ENCODE measurements at regions not wholly inside any gene's neighbourhood (a gene's known extent, or its start where the extent isn't known, plus 50 kb on each side); places are given as distances from the start of the nearest gene placed in this dataset.

DNA sequence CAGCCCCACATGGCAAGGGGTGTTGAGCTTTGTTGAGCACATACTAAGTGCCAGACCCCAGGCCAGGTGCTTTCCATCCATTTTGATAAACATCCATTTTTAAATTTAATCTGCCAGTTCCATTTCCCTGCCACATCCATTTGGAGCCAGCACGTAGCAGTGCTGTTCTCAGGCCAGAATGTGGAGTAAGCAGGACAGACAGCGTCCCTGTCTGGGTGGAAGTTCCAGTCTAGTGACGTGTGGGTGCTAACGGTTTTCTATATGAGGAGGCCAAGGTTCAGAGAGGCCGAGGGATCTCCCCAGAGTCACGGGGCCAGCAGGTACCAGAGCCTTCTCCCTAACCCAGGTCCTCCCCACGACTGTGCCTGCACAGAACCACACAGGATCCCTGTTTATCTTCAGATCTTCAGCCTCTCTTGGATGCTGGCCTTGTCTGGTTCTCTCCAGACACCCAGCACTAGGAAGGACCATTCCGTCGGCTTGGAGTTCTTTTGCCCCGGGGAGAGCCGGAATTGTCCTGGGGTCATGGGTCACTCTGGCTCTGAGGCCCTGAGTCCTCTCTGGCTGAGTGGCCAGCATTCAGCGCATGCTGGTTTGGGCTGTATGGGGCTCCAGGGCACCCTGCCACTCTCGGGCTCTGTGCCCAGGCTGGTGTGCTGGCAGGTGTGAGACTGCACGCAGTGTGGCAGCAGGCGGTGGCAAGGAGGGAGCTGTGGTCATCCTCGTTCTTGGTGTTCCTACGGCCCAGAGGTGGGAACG, 63.6 kb upstream of the PPARA start:
- Histone ChIP-seq H3K36me3 (ENCODE audit: control insufficient read depth, insufficient read depth, low read length) (peaks cover 4% of the 10 kb centered on the region), H3K4me3 (ENCODE audit: insufficient read depth, low read depth, low read length, poor library complexity, severe bottlenecking) (no peak overlapping the region), H3K9me3 (ENCODE audit: control insufficient read depth, low read length) (no peaks in the 10 kb centered on the region), H3K27me3 (replicated peaks; ENCODE audit: control insufficient read depth, insufficient read depth, low read length, poor library complexity, severe bottlenecking) (no peaks in the 10 kb centered on the region), H3K27ac (ENCODE audit: insufficient read depth, low read length, poor library complexity, severe bottlenecking) (no peak overlapping the region), H3K4me1 (ENCODE audit: control insufficient read depth, insufficient read depth, low read length, poor library complexity, severe bottlenecking) (no peaks in the 10 kb centered on the region)
- no peak for DNase-seq

DNA sequence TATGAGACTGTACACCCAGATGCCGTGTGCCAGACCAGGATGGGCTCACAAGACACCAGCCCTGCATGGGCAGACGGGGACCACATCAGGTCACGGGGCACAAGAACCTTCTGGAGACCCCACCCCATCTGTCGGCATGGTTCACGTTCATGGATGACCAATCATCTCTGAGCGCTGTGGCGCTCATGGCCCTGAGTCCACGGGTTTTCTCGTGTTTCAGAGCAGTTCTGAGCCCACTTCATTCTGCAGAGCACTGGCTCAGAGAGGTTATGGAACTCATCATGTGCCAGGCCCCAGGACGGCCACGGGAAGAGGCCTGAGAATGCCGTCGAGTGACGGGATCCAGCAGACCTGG, 63.0 kb upstream of the PPARA start:
- Histone ChIP-seq H3K4me3 (ENCODE audit: insufficient read depth, low read depth, low read length, poor library complexity, severe bottlenecking) (no peak overlapping the region), H3K36me3 (ENCODE audit: control insufficient read depth, insufficient read depth, low read length) (peaks cover 4% of the 10 kb centered on the region), H3K4me1 (ENCODE audit: control insufficient read depth, insufficient read depth, low read length, poor library complexity, severe bottlenecking) (no peaks in the 10 kb centered on the region), H3K27ac (ENCODE audit: insufficient read depth, low read length, poor library complexity, severe bottlenecking) (no peak overlapping the region), H3K27me3 (replicated peaks; ENCODE audit: control insufficient read depth, insufficient read depth, low read length, poor library complexity, severe bottlenecking) (no peaks in the 10 kb centered on the region), H3K9me3 (ENCODE audit: control insufficient read depth, low read length) (no peaks in the 10 kb centered on the region)
- DNase-seq = no peak

DNA sequence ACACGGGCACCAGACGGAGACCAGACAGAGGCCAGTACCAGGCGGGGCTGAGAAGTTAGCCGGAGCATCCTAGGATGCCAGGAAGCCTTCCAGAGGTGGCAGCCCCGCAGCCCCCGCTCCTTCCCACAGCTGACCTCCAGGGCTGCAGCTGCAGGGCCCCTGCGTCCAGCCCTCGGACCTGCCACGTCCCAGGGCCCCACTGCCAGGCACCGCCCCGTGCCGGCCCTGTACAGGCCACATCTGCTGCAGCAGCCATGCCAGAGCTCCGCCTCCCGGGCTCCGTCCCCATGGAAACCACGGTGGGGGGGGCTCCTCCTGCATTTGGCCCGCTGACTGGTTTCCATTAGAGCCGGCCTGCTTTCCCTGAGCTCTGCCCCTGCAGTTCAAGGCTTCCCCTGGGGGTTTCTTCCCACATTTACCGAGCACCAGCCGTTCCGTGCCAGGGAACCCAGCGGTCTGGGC, 62.5 kb upstream of the PPARA start:
- Histone ChIP-seq H3K27me3 (replicated peaks; ENCODE audit: control insufficient read depth, insufficient read depth, low read length, poor library complexity, severe bottlenecking) (no peaks in the 10 kb centered on the region), H3K36me3 (ENCODE audit: control insufficient read depth, insufficient read depth, low read length) (peaks cover 4% of the 10 kb centered on the region), H3K4me1 (ENCODE audit: control insufficient read depth, insufficient read depth, low read length, poor library complexity, severe bottlenecking) (no peaks in the 10 kb centered on the region), H3K4me3 (ENCODE audit: insufficient read depth, low read depth, low read length, poor library complexity, severe bottlenecking) (no peak overlapping the region), H3K9me3 (ENCODE audit: control insufficient read depth, low read length) (no peaks in the 10 kb centered on the region), H3K27ac (ENCODE audit: insufficient read depth, low read length, poor library complexity, severe bottlenecking) (no peak overlapping the region)
- no peak for DNase-seq

DNA sequence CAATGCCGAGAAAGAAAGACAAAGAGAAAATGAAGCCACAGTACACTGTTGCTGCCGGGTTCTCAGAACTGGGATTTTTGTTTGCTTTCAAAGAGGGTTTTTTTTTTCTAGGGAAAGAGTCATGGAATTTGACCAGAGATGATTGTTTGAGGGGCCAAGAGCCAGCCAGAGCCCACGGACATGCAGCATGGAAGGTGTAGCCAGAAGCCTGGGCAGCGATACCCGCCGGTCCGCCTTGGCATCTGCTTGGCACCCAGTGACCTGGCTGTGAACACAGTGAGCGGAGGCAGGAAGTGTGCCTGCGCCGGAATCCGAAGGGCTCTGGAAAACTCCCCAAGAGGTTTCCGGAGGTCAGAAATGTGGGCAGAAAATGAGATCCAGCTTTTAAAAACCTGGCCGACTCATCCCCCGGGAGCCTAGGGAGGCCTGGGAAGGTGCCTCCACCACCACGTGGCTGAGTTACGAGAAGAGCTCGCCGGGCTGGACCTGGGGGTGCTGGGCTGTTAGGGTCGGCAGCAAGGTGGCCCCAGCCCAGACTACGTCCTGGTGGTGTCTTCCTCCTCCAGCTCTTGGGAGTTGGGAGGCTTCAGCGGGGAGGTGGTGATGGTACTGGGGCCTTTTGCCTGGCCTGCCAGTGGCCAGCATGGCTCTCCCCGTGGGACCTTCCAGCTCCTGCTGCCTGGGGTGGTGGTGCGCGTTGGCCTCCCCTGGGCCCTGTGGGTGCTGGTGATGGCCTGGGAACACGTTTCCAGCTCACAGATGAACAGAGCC, 61.6 kb upstream of the PPARA start:
- no peaks in the 10 kb centered on the region for H3K4me1 ChIP-seq (ENCODE audit: control insufficient read depth, insufficient read depth, low read length, poor library complexity, severe bottlenecking)
- no peaks in the 10 kb centered on the region for H3K9me3 ChIP-seq (ENCODE audit: control insufficient read depth, low read length)
- H3K4me3 ChIP-seq (ENCODE audit: insufficient read depth, low read depth, low read length, poor library complexity, severe bottlenecking) = no peak overlapping the region
- H3K27ac ChIP-seq (ENCODE audit: insufficient read depth, low read length, poor library complexity, severe bottlenecking) = no peak overlapping the region
- peaks cover 4% of the 10 kb centered on the region for H3K36me3 ChIP-seq (ENCODE audit: control insufficient read depth, insufficient read depth, low read length)
- no peaks in the 10 kb centered on the region for H3K27me3 ChIP-seq (replicated peaks; ENCODE audit: control insufficient read depth, insufficient read depth, low read length, poor library complexity, severe bottlenecking)
- no peak for DNase-seq

DNA sequence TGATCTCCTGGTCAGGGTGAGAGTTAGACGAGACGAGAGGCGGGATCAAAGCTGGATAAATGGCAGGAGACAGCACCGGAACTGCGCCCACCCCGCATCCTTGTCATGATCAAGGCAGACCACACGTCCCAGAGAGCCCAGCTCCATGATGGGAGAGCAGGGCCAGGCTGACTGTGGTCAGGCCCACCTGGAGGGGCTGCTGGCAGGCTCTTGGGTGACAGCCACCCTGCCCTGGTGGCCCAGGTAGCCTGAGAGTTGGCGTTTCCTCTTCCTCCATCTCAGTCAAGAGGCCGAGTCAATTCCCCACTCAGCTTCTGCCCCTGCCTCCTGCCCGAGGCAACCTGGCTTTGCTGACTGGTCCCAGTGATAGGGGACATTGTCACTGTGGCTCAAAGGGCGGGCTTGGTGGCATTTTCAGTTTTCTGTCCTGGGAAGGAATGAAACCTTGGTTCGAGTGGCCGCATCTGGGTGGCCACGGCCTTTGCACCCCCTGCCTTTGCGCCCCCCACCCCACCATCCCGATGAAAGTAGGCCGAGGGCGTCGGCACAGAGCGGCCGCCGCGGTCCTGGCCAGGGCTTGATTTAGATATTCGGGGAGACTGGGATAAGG, 60.8 kb upstream of the PPARA start:
- H3K36me3 ChIP-seq (ENCODE audit: control insufficient read depth, insufficient read depth, low read length) = peaks cover 4% of the 10 kb centered on the region
- H3K27me3 ChIP-seq (replicated peaks; ENCODE audit: control insufficient read depth, insufficient read depth, low read length, poor library complexity, severe bottlenecking) = no peaks in the 10 kb centered on the region
- H3K4me3 ChIP-seq (ENCODE audit: insufficient read depth, low read depth, low read length, poor library complexity, severe bottlenecking) = no peak overlapping the region
- no peak overlapping the region for H3K27ac ChIP-seq (ENCODE audit: insufficient read depth, low read length, poor library complexity, severe bottlenecking)
- H3K4me1 ChIP-seq (ENCODE audit: control insufficient read depth, insufficient read depth, low read length, poor library complexity, severe bottlenecking) = no peaks in the 10 kb centered on the region
- no peak for DNase-seq
- H3K9me3 ChIP-seq (ENCODE audit: control insufficient read depth, low read length) = no peaks in the 10 kb centered on the region

DNA sequence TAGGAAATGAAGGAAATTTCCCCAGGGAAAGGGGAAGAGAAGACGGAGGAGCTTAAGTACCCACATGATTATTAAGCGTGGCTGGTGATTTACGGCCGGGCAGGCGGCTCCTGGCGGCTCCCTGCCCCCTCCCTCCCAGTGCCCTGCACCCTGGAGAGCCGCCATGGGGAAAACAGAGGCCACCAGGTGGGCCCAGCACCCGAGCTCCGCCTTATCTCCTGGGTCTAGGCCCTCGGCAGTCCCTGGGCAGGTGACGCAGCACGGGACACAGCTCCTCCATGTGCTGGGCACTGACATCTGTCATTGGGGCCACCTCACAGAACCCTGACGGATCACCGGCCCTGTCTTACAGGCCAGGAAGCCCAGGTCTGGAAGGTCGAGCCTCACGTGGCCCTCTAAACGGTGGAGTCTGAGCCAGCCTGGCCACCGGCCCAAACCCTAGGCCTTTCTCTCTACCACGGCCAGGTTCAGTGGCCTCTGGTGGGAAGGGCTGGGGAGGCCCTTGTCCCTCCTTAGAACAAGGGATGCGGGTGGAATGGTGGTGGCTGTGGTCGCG, 60.2 kb upstream of the PPARA start:
- no peaks in the 10 kb centered on the region for H3K9me3 ChIP-seq (ENCODE audit: control insufficient read depth, low read length)
- H3K4me3 ChIP-seq (ENCODE audit: insufficient read depth, low read depth, low read length, poor library complexity, severe bottlenecking) = no peak overlapping the region
- no peak for DNase-seq
- no peaks in the 10 kb centered on the region for H3K27me3 ChIP-seq (replicated peaks; ENCODE audit: control insufficient read depth, insufficient read depth, low read length, poor library complexity, severe bottlenecking)
- H3K4me1 ChIP-seq (ENCODE audit: control insufficient read depth, insufficient read depth, low read length, poor library complexity, severe bottlenecking) = no peaks in the 10 kb centered on the region
- H3K27ac ChIP-seq (ENCODE audit: insufficient read depth, low read length, poor library complexity, severe bottlenecking) = no peak overlapping the region
- H3K36me3 ChIP-seq (ENCODE audit: control insufficient read depth, insufficient read depth, low read length) = peaks cover 4% of the 10 kb centered on the region

DNA sequence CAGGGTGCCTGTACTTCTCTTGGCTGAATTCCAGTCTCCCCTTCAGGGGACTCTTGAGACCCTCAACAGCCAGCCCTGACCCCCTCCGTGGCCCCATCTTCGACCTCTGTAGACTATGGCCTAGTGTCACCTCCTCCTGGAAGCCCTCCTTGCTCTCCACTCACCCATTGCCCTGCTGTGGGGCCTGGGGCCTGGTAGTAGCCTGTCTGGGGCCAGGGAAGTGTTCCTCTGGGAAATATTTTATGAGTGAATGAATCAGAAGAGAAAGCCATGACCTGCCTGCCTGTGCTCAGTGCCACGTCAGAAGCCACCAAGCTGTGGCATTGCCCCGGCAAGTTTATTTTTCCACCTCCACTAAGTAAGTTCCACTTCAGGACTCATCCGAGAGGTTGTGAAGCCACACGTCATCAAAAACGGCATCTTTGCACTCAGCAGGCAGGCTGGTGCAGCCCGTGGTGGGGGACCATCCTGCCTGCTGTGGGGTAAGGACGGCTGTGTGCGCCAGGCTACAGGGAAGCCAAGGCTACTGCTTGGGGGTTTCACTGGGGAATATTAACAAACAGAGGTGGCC, 59.6 kb upstream of the PPARA start:
- Histone ChIP-seq H3K27ac (ENCODE audit: insufficient read depth, low read length, poor library complexity, severe bottlenecking) (no peak overlapping the region), H3K27me3 (replicated peaks; ENCODE audit: control insufficient read depth, insufficient read depth, low read length, poor library complexity, severe bottlenecking) (no peaks in the 10 kb centered on the region)
- DNase-seq = no peak

DNA sequence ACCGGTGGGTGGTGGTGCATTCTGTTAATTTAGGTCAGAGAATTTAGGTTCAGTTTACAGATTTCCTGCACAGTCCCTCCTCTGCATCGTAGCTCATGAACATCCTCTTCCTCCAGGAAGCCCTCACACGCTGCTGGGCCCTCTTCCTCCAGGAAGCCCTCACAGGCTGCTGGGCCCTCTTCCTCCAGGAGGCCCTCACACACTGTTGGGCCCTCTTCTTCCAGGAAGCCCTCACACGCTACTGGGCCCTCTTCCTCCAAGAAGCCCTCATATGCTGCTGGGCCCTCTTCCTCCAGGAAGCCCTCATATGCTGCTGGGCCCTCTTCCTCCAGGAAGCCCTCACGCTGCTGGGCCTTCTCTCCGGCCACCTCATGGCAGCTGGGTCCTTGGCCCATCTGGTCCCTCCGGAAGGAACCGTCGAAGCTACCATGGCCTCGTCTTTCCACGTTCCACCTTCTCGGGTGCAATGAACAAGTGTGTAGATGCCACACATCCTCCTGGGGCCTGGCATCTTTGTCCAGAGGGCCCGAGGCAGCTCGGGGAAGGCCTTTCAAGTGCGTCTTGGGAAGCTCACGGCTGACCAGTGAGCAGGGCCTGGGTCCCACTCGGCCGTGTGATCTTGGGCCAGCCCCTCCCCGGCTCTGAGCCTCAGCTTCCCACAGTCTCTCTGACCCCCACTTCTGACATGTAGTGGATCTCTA, 58.9 kb upstream of the PPARA start:
- H3K4me1 ChIP-seq (ENCODE audit: control insufficient read depth, insufficient read depth, low read length, poor library complexity, severe bottlenecking) = no peaks in the 10 kb centered on the region
- H3K27me3 ChIP-seq (replicated peaks; ENCODE audit: control insufficient read depth, insufficient read depth, low read length, poor library complexity, severe bottlenecking) = no peaks in the 10 kb centered on the region
- no peaks in the 10 kb centered on the region for H3K9me3 ChIP-seq (ENCODE audit: control insufficient read depth, low read length)
- no peak for DNase-seq
- no peak overlapping the region for H3K4me3 ChIP-seq (ENCODE audit: insufficient read depth, low read depth, low read length, poor library complexity, severe bottlenecking)
- H3K36me3 ChIP-seq (ENCODE audit: control insufficient read depth, insufficient read depth, low read length) = peaks cover 4% of the 10 kb centered on the region
- no peak overlapping the region for H3K27ac ChIP-seq (ENCODE audit: insufficient read depth, low read length, poor library complexity, severe bottlenecking)

More for the DNA sequence above, 59.6 kb upstream of the PPARA start:
- no peaks in the 10 kb centered on the region for H3K9me3 ChIP-seq (ENCODE audit: control insufficient read depth, low read length)
- H3K4me3 ChIP-seq (ENCODE audit: insufficient read depth, low read depth, low read length, poor library complexity, severe bottlenecking) = no peak overlapping the region
- no peaks in the 10 kb centered on the region for H3K4me1 ChIP-seq (ENCODE audit: control insufficient read depth, insufficient read depth, low read length, poor library complexity, severe bottlenecking)
- peaks cover 4% of the 10 kb centered on the region for H3K36me3 ChIP-seq (ENCODE audit: control insufficient read depth, insufficient read depth, low read length)

DNA sequence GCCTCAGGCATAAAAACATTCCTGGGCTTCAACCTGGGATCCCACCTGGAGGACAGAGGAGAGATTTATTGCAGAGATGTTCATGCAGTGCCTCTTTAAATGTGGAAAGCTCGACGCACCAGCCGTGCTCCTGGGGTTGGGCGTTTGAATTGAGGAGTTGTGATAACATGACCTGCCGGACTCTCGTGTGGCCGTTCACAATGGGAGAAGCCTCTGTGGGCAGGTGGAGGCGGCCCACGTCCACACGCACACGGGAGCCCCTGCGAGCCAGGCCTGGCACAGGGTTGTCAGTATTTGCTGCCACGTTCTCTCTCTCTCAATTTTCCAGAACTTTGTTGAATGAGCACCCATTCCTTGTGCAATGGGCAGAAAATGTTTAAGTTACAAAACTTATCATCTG, 58.3 kb upstream of the PPARA start:
- no peaks in the 10 kb centered on the region for H3K4me1 ChIP-seq (ENCODE audit: control insufficient read depth, insufficient read depth, low read length, poor library complexity, severe bottlenecking)
- H3K27me3 ChIP-seq (replicated peaks; ENCODE audit: control insufficient read depth, insufficient read depth, low read length, poor library complexity, severe bottlenecking) = no peaks in the 10 kb centered on the region
- H3K4me3 ChIP-seq (ENCODE audit: insufficient read depth, low read depth, low read length, poor library complexity, severe bottlenecking) = no peak overlapping the region
- no peak overlapping the region for H3K27ac ChIP-seq (ENCODE audit: insufficient read depth, low read length, poor library complexity, severe bottlenecking)
- peaks cover 4% of the 10 kb centered on the region for H3K36me3 ChIP-seq (ENCODE audit: control insufficient read depth, insufficient read depth, low read length)
- H3K9me3 ChIP-seq (ENCODE audit: control insufficient read depth, low read length) = no peaks in the 10 kb centered on the region
- no peak for DNase-seq
